ENCODE measurements at regions not wholly inside any gene's neighbourhood (a gene's known extent, or its start where the extent isn't known, plus 50 kb on each side); places are given as distances from the start of the nearest gene placed in this dataset.

DNA sequence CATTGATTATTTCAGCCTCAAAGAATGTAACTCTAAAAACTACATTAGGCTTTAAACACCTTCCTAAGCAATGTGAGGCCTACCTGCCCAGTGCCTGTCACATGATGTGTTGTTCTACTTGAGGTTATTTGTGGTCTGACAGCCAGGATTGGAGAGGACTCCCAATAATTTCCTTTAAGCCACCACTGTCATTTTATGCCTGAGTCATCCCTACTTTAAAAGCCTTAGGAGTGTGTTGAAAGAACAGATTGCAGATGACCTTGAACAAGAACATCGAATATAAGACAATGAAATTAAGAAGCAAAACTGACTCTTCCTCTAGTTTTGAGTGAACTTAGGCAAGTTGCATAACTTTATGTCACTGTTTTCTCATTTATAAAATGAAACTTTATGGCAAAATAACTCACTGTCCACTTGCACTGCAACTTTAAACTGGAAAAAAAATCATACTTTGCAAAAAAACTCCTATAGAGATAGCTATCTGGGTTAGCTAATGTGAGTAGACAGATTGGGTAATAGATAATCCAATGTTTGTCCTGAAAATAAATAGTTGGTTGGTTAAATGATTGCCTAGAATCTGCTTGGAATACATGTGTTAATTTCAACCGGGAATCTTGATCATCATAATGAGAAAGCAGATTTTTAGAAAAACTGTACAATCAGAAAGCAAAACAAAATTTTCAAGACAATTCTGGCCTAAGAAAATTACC is 361.2 kb downstream of the SUCLA2 start:
- Histone ChIP-seq H3K4me2 (ENCODE audit: low read depth, low read length, poor library complexity, severe bottlenecking) (no peak overlapping the region), H3K9me3 (ENCODE audit: insufficient read depth, low read length) (no peaks in the 10 kb centered on the region), H3K9me2 (replicated peaks; ENCODE audit: insufficient read depth, low read length) (no peaks in the 10 kb centered on the region), H4K20me1 (ENCODE audit: low read depth, low read length) (no peaks in the 10 kb centered on the region), H3K27me3 (ENCODE audit: low read length) (no peaks in the 10 kb centered on the region), H3F3A (ENCODE audit: insufficient read depth) (no peaks in the 10 kb centered on the region), H3K79me2 (ENCODE audit: insufficient read depth, low read length) (no peaks in the 10 kb centered on the region), H3K4me3 (ENCODE audit: insufficient read depth, low read length, poor library complexity, severe bottlenecking) (no peak overlapping the region), H3K9ac (ENCODE audit: low read length) (no peak overlapping the region), H2AFZ (ENCODE audit: low read depth, low read length, severe bottlenecking) (no peak overlapping the region), H3K36me3 (ENCODE audit: low read length) (no peaks in the 10 kb centered on the region), H3K27ac (ENCODE audit: low read depth, low read length) (no peak overlapping the region)
- TF ChIP-seq, protein P1, sequence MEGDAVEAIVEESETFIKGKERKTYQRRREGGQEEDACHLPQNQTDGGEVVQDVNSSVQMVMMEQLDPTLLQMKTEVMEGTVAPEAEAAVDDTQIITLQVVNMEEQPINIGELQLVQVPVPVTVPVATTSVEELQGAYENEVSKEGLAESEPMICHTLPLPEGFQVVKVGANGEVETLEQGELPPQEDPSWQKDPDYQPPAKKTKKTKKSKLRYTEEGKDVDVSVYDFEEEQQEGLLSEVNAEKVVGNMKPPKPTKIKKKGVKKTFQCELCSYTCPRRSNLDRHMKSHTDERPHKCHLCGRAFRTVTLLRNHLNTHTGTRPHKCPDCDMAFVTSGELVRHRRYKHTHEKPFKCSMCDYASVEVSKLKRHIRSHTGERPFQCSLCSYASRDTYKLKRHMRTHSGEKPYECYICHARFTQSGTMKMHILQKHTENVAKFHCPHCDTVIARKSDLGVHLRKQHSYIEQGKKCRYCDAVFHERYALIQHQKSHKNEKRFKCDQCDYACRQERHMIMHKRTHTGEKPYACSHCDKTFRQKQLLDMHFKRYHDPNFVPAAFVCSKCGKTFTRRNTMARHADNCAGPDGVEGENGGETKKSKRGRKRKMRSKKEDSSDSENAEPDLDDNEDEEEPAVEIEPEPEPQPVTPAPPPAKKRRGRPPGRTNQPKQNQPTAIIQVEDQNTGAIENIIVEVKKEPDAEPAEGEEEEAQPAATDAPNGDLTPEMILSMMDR (IDR thresholded peaks at IDR 0.05; ENCODE audit: insufficient read depth, low read length, poor library complexity, severe bottlenecking), result no peak
- no peak for TF ChIP-seq EZH2phosphoT487 (conservative IDR thresholded peaks at IDR 0.05; ENCODE audit: low read length)

DNA sequence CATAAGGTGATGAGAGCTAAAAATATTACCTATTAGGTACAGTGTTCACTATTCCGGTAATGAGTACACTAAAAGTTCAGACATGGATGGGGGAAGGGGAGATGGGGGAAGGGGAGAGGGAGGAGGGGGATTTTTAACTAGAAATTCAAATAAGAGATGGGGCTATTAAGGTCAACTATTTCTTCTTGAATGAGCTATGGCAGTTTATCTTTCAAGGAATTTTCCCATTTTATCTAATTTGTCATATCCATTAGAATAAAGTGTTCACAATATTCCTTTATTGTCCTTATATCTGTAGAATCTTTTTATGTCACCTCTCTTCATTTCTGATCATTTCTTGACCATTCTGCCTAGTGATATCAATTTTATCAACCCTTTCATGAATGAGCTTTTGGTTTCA is 362.4 kb downstream of the SUCLA2 start:
- no peaks in the 10 kb centered on the region for H3K27me3 ChIP-seq (ENCODE audit: low read length)
- no peak overlapping the region for H3K4me3 ChIP-seq (ENCODE audit: insufficient read depth, low read length, poor library complexity, severe bottlenecking)
- no peak overlapping the region for H2AFZ ChIP-seq (ENCODE audit: low read depth, low read length, severe bottlenecking)
- no peaks in the 10 kb centered on the region for H3K79me2 ChIP-seq (ENCODE audit: insufficient read depth, low read length)
- no peaks in the 10 kb centered on the region for H3K36me3 ChIP-seq (ENCODE audit: low read length)
- H3K27ac ChIP-seq (ENCODE audit: low read depth, low read length), result no peak overlapping the region
- H3F3A ChIP-seq (ENCODE audit: insufficient read depth), result no peaks in the 10 kb centered on the region
- no peaks in the 10 kb centered on the region for H4K20me1 ChIP-seq (ENCODE audit: low read depth, low read length)
- no peak overlapping the region for H3K4me2 ChIP-seq (ENCODE audit: low read depth, low read length, poor library complexity, severe bottlenecking)
- H3K9me2 ChIP-seq (replicated peaks; ENCODE audit: insufficient read depth, low read length), result no peaks in the 10 kb centered on the region
- H3K9ac ChIP-seq (ENCODE audit: low read length), result no peak overlapping the region
- TF ChIP-seq, protein P1 (IDR thresholded peaks at IDR 0.05; ENCODE audit: insufficient read depth, low read length, poor library complexity, severe bottlenecking), result no peak
- TF ChIP-seq EZH2phosphoT487 (conservative IDR thresholded peaks at IDR 0.05; ENCODE audit: low read length), result no peak
- H3K9me3 ChIP-seq (ENCODE audit: insufficient read depth, low read length), result no peaks in the 10 kb centered on the region

DNA sequence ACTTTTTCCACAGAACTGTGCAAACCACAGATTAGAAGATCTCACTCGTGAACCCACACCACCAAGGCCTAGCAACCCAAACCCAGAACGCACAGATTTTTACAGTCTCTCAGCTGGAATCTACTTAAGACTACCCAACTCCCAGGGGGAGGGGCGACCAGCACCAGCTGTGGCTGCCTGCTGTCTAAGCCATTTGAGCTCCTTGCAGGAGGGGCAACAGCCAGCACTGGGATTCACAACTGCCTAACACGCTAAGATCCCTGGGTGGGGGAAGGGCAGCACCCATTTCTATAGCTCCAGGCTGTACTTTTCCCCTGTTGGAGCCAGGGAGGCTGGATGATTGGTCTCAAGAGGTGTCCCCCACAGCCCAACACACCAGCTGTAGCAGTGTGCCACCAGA is 368.8 kb downstream of the SUCLA2 start:
- no peaks in the 10 kb centered on the region for H3K9me3 ChIP-seq (ENCODE audit: insufficient read depth, low read length)
- H2AFZ ChIP-seq (ENCODE audit: low read depth, low read length, severe bottlenecking), result no peak overlapping the region

More for the DNA sequence above, 368.8 kb downstream of the SUCLA2 start:
- H3K4me2 ChIP-seq (ENCODE audit: low read depth, low read length, poor library complexity, severe bottlenecking), result no peak overlapping the region
- H3K27ac ChIP-seq (ENCODE audit: low read depth, low read length), result no peak overlapping the region
- no peaks in the 10 kb centered on the region for H3F3A ChIP-seq (ENCODE audit: insufficient read depth)
- no peak overlapping the region for H3K4me3 ChIP-seq (ENCODE audit: insufficient read depth, low read length, poor library complexity, severe bottlenecking)
- TF ChIP-seq, protein P1 (IDR thresholded peaks at IDR 0.05; ENCODE audit: insufficient read depth, low read length, poor library complexity, severe bottlenecking), result no peak
- TF ChIP-seq EZH2phosphoT487 (conservative IDR thresholded peaks at IDR 0.05; ENCODE audit: low read length), result no peak
- H3K27me3 ChIP-seq (ENCODE audit: low read length), result no peaks in the 10 kb centered on the region
- H3K9me2 ChIP-seq (replicated peaks; ENCODE audit: insufficient read depth, low read length), result no peaks in the 10 kb centered on the region
- H3K79me2 ChIP-seq (ENCODE audit: insufficient read depth, low read length), result no peaks in the 10 kb centered on the region
- no peak overlapping the region for H3K9ac ChIP-seq (ENCODE audit: low read length)
- no peaks in the 10 kb centered on the region for H3K36me3 ChIP-seq (ENCODE audit: low read length)
- no peaks in the 10 kb centered on the region for H4K20me1 ChIP-seq (ENCODE audit: low read depth, low read length)
